HPDE6-E6E7 (cell line): ENCODE measurements at regions not wholly inside any gene's neighbourhood (a gene's known extent, or its start where the extent isn't known, plus 50 kb on each side); places are given as distances from the start of the nearest gene placed in this dataset.
"Not testable (repeated sequence)": the region's sequence is repeated elsewhere in the genome, so short reads cannot be mapped to it uniquely, and the experiment has no call there.

Source experiments
- DNase-seq: peaks from one replicate; pipeline ENCODE4 v3.0.0; 2011; ENCODE audit warnings: missing footprints; ENCODE audit errors: extremely low spot score

DNA sequence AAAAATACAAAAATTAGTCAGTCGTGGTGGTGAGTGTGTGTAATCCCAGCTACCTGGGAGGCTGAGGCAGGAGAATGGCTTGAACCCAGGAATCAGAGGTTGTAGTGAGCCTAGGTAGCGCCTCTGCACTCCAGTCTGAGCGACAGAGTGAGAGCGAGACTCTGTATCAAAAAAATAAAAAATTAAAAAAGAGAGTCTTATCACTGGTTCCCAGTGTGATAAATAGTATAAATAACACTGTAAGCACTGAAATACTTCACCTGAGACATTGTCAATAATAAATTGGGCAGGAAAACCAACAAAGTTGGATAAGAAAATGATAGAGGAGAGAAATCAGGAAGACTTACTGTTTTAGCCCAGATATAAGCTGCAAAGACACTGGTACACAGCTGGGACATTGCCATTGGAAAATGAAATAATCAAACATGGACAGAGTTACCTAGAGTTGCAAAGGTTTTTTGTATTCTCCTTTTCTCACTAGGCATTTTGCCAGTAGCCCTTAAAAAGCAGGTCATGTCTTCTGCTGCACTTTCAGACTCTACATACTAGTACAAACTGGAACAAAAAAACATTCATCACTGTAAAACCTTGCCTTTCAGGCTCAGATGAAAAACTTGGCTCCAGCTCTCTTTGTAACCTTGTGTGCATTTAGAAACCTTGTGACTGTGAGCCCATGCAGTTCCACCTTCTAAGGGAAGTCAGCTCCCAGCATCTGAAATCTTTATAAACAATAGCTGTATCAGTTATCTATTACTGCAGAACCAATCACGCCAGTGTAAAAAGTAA is 55.0 kb upstream of the PPP1R2C start:
- no peak for DNase-seq

- DNase-seq = not testable (repeated sequence)
Measured at GRCh38 chrX:42833550-42833940, 55.6 kb upstream of the PPP1R2C start.

DNA sequence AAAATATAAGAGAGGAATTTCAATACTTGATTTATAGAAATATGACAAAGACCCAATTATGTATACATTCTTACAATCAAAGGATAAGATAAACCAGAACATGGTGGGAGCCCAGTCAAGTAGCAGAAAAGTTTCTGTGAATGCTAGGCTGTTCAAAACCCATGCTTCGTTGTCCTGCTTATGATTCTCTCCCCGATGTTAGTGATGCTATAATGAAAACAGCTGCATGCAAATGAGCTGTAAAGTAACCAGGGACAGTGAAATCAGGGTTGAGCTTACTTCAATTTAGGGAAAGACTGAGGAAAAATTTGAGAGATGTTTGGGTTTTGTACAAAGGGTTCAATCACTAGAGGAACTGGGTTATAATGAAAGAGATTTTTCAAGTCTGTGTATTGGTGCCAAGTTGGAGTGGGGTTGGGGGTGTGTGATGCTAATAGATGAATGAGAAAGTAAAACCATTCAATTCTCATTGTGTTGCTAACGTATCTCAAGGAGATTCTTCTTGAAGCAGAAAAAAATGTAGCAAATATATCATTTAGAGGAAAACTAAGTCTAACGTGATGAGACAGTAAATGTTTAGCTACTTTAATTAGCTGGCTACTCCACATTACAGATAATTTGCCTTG is 59.3 kb upstream of the PPP1R2C start:
- no peak for DNase-seq

DNA sequence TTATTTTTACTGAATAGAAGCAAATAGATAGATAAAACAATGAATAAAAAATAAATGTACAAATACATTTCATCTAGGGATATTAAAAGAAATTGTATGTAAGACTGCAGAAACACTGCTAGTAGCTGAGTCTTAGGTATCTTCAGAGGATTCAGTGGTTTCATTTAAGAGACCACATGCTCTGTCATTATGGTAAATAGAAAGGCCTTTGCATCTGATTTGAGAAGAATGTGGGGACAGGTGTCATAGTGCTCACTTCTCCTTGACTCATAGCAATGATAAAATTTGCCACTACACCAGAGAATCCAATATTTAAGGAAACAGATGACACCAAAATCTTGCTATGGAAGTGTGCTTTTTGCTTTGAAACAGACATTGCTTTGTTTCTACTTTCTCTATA is 59.8 kb upstream of the PPP1R2C start:
- DNase-seq = no peak

GRCh38 chrX:42839632-42840031 is 61.7 kb upstream of the PPP1R2C start:
- DNase-seq = no peak

GRCh38 chrX:42846741-42847140 is 68.8 kb upstream of the PPP1R2C start:
- DNase-seq = no peak

- DNase-seq = no peak
Measured at GRCh38 chrX:42855259-42855658, 77.3 kb upstream of the PPP1R2C start.

DNA sequence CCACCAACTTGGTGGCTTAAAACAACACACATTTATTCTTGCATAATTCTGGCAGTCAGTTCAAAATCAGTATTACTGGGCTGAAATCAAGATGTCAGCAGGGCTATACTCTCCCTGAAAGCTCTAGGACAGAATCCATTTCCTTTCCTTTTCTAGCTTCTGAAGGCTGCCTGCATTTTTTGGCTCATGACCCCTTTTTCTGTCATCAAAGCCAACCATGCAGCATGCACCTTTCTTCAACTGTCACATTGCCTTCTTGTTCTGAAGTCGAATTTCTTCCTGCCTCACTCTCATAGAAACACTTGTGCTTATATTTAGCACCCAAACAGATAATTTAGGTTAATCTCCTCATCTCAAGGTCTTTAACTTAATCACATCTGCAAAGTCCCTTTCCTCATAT is 79.8 kb upstream of the PPP1R2C start:
- DNase-seq = no peak

DNA sequence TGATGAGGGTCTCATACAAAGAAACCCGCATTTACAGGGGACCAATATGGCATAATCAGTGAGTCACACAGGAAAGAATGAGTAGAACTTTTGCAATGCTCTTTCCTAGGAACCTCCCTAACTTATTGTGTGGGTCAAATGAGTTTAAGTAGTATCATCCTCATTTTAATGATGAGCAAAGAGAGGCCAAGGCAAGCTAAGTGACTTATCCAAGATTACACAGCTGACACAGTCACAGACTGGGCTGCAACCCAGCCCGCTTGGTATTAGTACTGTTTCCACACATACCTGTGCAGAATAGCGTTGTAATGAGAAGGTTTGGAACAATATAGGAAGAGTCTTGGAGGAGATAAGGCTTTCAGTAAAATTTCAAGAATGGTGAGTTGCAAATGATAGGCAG is 91.0 kb upstream of the PPP1R2C start:
- no peak for DNase-seq

DNA sequence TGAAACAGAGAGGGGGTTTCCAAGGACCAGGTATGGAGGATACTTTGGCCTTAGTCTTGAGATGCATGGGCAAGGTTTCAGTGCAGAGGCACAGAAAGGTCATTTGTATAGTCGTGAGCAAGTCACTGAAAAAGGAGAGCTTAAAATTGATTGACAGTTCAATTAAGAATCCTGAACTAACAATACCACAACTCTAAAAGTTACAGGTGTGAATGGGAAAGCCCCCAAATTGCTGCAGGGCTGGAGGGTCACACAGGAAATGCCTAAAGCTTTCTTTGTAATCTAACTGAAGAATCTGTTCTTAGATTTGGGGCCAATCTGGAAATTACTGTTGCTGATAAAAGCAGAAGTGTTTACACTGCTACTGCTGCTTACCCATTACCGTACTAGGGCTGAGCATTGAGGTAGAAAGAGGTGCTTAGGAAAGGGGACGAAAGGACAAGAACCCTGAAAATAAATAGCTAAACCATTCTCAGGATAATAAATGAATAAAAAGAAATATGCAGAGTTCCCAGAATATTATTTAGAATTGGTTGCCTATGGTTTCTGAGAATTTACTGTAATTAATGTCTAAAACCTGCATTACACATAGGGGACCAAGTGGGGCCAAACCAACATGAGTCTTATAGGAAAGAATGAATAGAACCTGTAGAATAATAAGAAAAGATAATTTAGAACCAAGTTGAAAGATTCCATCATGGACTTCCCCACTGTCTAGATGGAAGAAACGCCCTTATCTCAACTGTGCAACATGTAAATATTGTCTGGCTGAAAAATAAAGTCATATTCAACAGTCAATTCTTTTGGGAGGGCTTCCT is 91.9 kb upstream of the PPP1R2C start:
- DNase-seq = no peak

DNA sequence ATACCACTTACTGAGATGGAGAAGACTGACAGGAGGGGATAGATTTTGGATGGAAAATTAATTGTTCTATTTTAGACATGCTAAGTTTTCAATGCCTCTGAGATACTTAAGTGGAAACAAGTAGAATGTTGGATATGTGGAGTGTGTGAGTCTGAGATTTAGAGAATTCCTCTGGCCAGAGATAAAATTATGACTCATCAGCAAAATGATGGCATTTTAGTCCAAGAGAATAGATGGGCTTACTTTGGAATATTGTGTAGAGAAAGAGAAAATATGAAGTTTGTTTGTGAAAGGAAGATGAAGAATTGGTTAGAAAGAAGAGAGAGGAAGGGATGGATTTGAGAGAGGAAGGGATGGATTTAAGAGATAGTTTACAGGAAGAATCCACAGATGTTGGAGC is 108.6 kb upstream of the PPP1R2C start:
- DNase-seq = no peak

DNA sequence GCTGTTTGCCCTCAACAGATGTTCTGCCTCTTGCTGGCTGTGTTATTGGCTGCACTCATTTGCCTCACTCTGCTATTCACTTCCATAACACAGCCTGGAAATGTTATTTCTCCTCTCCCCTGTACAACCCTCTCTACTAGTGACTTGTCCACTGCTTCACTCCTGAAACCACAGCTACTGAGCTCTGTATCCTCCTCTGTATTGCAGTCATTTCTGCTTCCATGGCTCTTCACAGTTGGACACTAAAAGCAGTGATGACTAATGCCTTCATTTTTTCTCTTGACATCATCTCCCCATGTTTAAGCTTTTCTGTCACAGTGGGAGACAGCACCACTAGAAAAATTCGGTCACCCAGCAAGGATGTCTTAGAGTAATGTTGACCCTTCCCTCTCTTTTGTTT is 123.0 kb upstream of the PPP1R2C start:
- no peak for DNase-seq

- no peak for DNase-seq
Measured at GRCh38 chrX:42902513-42902912, 124.5 kb upstream of the PPP1R2C start.

DNA sequence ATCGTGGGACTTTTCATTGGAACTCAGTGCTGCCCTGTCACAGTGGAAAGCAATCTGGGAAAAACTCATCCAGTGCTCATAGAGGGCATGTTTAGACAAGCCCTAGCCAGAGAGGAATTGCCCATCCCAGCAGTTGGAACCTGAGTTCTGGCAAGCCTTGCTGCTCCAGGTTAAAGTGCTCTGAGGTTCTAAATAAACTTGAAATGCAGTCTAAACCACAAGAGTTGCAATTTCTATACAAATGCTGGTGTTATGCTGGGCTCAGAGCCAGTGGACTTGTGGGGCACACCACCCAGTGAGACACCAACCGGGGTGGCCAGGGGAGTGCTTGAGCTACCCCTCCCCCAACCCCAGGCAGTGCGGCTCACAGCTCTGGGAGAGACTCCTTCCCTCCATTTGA is 142.8 kb upstream of the PPP1R2C start:
- no peak for DNase-seq

- no peak for DNase-seq
Measured at GRCh38 chrX:42930071-42930470, 152.1 kb upstream of the PPP1R2C start.

DNA sequence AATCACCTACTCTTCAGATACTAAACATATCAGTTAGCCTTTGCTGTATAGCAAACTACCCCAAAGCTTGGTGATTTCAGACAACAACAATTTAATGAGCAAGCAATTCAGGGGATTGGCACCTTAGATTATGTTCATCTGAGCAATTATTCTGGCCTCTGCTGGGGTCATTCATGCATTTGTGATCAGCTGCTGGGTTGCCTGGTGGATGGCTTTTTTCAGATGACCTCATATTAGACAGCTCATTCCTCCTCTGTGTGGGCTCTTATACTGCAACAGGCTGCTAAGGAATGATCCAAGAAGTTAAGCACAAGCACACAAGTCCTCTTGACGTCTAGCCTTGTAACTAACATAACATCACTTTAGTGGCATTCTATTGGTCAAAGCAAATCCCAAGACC is 153.0 kb upstream of the PPP1R2C start:
- DNase-seq = no peak

DNA sequence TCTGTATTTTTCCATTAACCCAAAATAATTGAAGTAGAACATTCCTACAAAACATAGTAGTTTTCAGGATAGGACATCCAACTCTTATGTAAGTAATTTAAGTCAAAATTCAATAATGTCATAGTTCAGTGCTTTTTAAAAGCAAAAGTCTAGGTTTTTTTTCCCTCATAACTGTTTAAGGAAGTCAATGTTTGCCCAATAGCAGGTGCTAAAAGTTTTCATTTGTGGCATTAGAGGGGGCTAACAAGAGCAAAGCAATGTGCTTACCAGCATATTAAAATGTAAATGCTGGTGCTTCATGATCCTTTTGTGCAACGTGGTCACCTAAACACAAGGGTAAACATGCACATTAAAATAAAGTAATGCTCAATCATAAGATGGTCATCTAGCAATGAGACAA is 155.2 kb upstream of the PPP1R2C start:
- DNase-seq = no peak

DNA sequence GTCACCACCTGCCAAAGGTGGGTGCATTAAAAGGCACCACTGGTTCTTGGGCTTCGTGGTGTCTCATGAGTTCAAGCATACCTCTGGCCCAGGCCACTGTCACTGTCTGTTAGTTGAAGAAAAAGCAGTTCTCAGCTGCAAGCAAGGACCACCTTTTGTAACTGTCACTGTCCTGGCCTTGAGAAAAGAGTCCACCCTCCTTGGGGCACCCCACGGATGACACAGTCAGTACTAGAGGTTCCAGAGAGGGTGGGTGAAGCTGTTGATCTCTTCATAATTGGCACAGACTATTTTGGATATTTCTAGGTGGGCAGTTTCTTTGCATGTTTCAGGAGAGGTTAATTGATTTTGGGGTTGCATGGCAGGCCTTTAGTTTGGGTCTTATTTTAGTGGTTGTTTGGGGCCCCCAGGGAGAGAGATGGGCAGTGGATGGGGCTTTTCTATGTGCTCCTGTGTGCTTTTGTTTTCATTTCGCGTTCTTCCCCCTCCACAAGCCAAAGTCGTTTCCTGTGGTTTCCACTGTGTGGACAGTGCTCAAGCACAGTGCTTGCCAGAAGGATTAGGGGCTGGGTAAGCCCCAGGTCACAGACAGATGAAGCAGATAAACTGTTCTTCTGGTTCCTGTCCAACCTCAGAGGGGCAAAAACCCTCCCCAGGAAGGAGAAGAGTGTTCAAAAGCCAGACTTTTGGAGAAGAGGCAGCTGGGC is 156.2 kb upstream of the PPP1R2C start:
- no peak for DNase-seq

- no peak for DNase-seq
Measured at GRCh38 chrX:42941671-42942070, 163.7 kb upstream of the PPP1R2C start.

- no peak for DNase-seq
Measured at GRCh38 chrX:42943051-42943974, 165.3 kb upstream of the PPP1R2C start.

- no peak for DNase-seq
Measured at GRCh38 chrX:42944381-42944998, 166.5 kb upstream of the PPP1R2C start.
